ENCODE measurements at regions not wholly inside any gene's neighbourhood (a gene's known extent, or its start where the extent isn't known, plus 50 kb on each side); places are given as distances from the start of the nearest gene placed in this dataset.

- ChIA-PET POLR2A (no interaction called here), CTCF (no interaction called here)
- DNase-seq (ENCODE audit: low read depth, low spot score), result no peak
- H3K4me3 ChIP-seq (ENCODE audit: low read depth, low read length), result no peak overlapping the region
- TF ChIP-seq, protein P1, sequence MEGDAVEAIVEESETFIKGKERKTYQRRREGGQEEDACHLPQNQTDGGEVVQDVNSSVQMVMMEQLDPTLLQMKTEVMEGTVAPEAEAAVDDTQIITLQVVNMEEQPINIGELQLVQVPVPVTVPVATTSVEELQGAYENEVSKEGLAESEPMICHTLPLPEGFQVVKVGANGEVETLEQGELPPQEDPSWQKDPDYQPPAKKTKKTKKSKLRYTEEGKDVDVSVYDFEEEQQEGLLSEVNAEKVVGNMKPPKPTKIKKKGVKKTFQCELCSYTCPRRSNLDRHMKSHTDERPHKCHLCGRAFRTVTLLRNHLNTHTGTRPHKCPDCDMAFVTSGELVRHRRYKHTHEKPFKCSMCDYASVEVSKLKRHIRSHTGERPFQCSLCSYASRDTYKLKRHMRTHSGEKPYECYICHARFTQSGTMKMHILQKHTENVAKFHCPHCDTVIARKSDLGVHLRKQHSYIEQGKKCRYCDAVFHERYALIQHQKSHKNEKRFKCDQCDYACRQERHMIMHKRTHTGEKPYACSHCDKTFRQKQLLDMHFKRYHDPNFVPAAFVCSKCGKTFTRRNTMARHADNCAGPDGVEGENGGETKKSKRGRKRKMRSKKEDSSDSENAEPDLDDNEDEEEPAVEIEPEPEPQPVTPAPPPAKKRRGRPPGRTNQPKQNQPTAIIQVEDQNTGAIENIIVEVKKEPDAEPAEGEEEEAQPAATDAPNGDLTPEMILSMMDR (IDR thresholded peaks at IDR 0.05; ENCODE audit: insufficient read depth, low read length, missing control alignments), result no peak
These were observed 841.1 kb upstream of the SORCS1 start for GRCh38 chr10:108005627-108006026.

- POLR2A ChIA-PET, result no interaction called here
- CTCF ChIA-PET, result no interaction called here
- no peak for DNase-seq (ENCODE audit: low read depth, low spot score)
- H3K4me3 ChIP-seq (ENCODE audit: low read depth, low read length), result no peak overlapping the region
- TF ChIP-seq, protein P1 (IDR thresholded peaks at IDR 0.05; ENCODE audit: insufficient read depth, low read length, missing control alignments), result no peak
These were observed 839.1 kb upstream of the SORCS1 start for GRCh38 chr10:108003576-108003975.

- POLR2A ChIA-PET, result no interaction called here
- no peak overlapping the region for H3K4me3 ChIP-seq (ENCODE audit: low read depth, low read length)
- CTCF ChIA-PET, result no interaction called here
- no peak for DNase-seq (ENCODE audit: low read depth, low spot score)
- TF ChIP-seq, protein P1 (IDR thresholded peaks at IDR 0.05; ENCODE audit: insufficient read depth, low read length, missing control alignments), result no peak
These were observed 838.6 kb upstream of the SORCS1 start for GRCh38 chr10:108003061-108003460.

- DNase-seq (ENCODE audit: low read depth, low spot score), result no peak
- TF ChIP-seq, protein P1 (IDR thresholded peaks at IDR 0.05; ENCODE audit: insufficient read depth, low read length, missing control alignments), result no peak
- no peak overlapping the region for H3K4me3 ChIP-seq (ENCODE audit: low read depth, low read length)
- ChIA-PET POLR2A (no interaction called here), CTCF (no interaction called here)
These were observed 835.9 kb upstream of the SORCS1 start for GRCh38 chr10:108000365-108000764.

- no peak for DNase-seq (ENCODE audit: low read depth, low spot score)
- H3K4me3 ChIP-seq (ENCODE audit: low read depth, low read length), result no peak overlapping the region
- ChIA-PET POLR2A (no interaction called here), CTCF (no interaction called here)
- TF ChIP-seq, protein P1 (IDR thresholded peaks at IDR 0.05; ENCODE audit: insufficient read depth, low read length, missing control alignments), result no peak
These were observed 830.2 kb upstream of the SORCS1 start for GRCh38 chr10:107994621-107995270.

GRCh38 chr10:107986571-107986970, 822.1 kb upstream of the SORCS1 start:
- POLR2A ChIA-PET, result no interaction called here
- DNase-seq (ENCODE audit: low read depth, low spot score), result no peak
- TF ChIP-seq, protein P1 (IDR thresholded peaks at IDR 0.05; ENCODE audit: insufficient read depth, low read length, missing control alignments), result no peak
- CTCF ChIA-PET, result no interaction called here
- no peak overlapping the region for H3K4me3 ChIP-seq (ENCODE audit: low read depth, low read length)

All from AG04449 (cell line).